H1 (cell line): ENCODE measurements at regions not wholly inside any gene's neighbourhood (a gene's known extent, or its start where the extent isn't known, plus 50 kb on each side); places are given as distances from the start of the nearest gene placed in this dataset.

Experiments used
- GTF2F1 ChIP-seq: IDR thresholded peaks from 2 replicates; pipeline ENCODE4 v1.6.1; 2012; ENCODE audit warnings: low read depth, low read length, improper control_type of control experiment, borderline replicate concordance
- KDM1A ChIP-seq: fragments of 200-600, 300-600 bp; sonication (generic); IDR thresholded peaks from 2 replicates; pipeline ENCODE4 v1.7.1; 2016; ENCODE audit warnings: mild to moderate bottlenecking, low read length, borderline replicate concordance
- MAFK ChIP-seq: IDR thresholded peaks from 2 replicates; pipeline ENCODE4 v1.6.1; 2012; ENCODE audit warnings: low read depth, mild to moderate bottlenecking, improper control_type of control experiment, low read length

DNA sequence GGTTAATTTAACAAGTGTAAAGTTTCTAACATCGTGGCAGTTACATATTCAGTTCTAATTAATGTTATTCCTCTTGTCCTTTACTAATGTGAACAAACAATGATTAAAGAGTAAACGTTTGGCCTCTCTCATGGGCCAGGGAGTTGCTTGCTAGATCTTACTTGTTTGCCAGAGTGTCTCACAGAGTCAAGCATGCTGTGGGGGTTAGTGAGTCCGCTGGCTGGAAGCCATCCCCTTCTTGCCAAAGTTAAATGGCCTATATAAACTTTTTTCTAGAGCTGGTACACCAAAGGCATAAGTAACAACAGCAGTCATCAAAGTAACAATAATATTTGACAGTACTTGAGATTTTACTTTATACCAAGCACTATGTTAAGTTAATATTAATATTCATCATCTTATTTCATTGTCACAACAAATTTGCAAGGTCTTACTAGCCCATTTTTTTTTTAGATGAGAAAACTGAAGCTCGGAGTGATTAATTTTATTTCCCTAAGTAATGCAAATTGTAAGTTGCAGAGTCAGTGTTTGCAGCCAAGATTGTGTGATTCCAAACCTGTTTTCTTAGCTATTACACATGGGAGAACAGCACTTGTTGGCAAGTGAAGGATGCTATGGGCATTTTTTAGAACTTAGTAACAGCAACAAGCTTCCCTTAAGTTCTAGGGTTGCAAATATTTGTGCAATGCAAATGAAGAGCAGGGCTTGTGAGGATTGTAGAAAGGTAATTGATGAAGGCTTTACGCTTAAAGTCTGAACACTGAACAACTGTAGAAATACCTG is 224.5 kb downstream of the RFPL4B start (continued):
- no peak for TF ChIP-seq MAFK
- no peak for TF ChIP-seq GTF2F1
- no peak for TF ChIP-seq KDM1A
